B cell (primary cell): ENCODE measurements at regions not wholly inside any gene's neighbourhood (a gene's known extent, or its start where the extent isn't known, plus 50 kb on each side); places are given as distances from the start of the nearest gene placed in this dataset.

ENCODE experiments used
- ATAC-seq: fragments of 200-7000 bp; cut with Tn5 transposase; one replicate; pipeline ENCODE4 v1.10.0; 2021; ENCODE audit warnings: low read depth, mild to moderate bottlenecking, moderate number of reproducible peaks, moderate library complexity
- CTCF ChIA-PET: fragments of 350-600 bp; sonication (Branson Sonifier 250); formaldehyde crosslinking; loops from one replicate; lab custom pipeline; 2021; ENCODE audit warnings: antibody characterized with exemption, inconsistent platforms; lab: Charles Lee
- POLR2A ChIA-PET: fragments of 350-600 bp; sonication (Branson Sonifier 250); formaldehyde crosslinking; loops from one replicate; lab custom pipeline; 2021; ENCODE audit warnings: antibody characterized with exemption; lab: Charles Lee
- DNase-seq: peaks from one replicate; pipeline ENCODE4 v3.0.0; 2013
- H2AFZ ChIP-seq: 2 replicates; pipeline ENCODE4 v1.6.1; 2012; ENCODE audit warnings: mild to moderate bottlenecking, low read depth, low read length; ENCODE audit not compliant: insufficient read depth, poor library complexity, severe bottlenecking
- H3K27ac ChIP-seq, 2 donors: 1 replicate in 1 of 2; 2 replicates in 1 of 2; pipeline ENCODE4 v1.5.1; 2012 to 2013; ENCODE audit warnings: low read length in 2 of 2, mild to moderate bottlenecking in 2 of 2, moderate library complexity in 1 of 2
- H3K27me3 ChIP-seq, 4 experiments: fragments of 200-600 bp in 1 of 4; sonication (generic) in 1 of 4; replicated peaks in 1 of 4; 1 replicate in 2 of 4; 2 replicates in 2 of 4; pipeline versions ENCODE4 v1.6.1 to v1.7.0; 2013 to 2016; ENCODE audit warnings: low read length in 3 of 4, mild to moderate bottlenecking in 2 of 4, mixed read lengths in 1 of 4, moderate library complexity in 1 of 4; ENCODE audit not compliant: insufficient read depth in 4 of 4, control insufficient read depth in 3 of 4; ENCODE audit errors: control extremely low read depth in 1 of 4
- H3K36me3 ChIP-seq, 2 experiments: replicated peaks in 1 of 2; 1 replicate in 1 of 2; 2 replicates in 1 of 2; pipeline versions ENCODE4 v1.6.1 to v1.7.1; 2013; ENCODE audit warnings: low read length in 1 of 2; ENCODE audit not compliant: insufficient read depth in 2 of 2, control insufficient read depth in 1 of 2; ENCODE audit errors: control extremely low read depth in 1 of 2, extremely low read depth in 1 of 2
- H3K4me1 ChIP-seq, 2 donors: fragments of 200-600 bp in 1 of 2; sonication (generic) in 1 of 2; 1 replicate in 1 of 2; 2 replicates in 1 of 2; pipeline versions ENCODE4 v1.5.1 to v1.6.1; 2013 to 2017; ENCODE audit warnings: low read length in 2 of 2; ENCODE audit not compliant: control insufficient read depth in 2 of 2, insufficient read depth in 2 of 2
- H3K4me2 ChIP-seq: replicated peaks from 2 replicates; pipeline ENCODE3; 2012; ENCODE audit warnings: mild to moderate bottlenecking, low read depth, low read length; ENCODE audit not compliant: poor library complexity, severe bottlenecking
- H3K4me3 ChIP-seq, 5 experiments: fragments of 200-600 bp in 1 of 5; sonication (generic) in 1 of 5; 1 replicate in 3 of 5; 2 replicates in 2 of 5; pipeline versions ENCODE4 v1.5.1 to v1.7.0; 2011 to 2016; ENCODE audit warnings: low read length in 4 of 5, mild to moderate bottlenecking in 4 of 5, low read depth in 2 of 5, control low read depth in 1 of 5, moderate library complexity in 1 of 5; ENCODE audit not compliant: insufficient read depth in 1 of 5; ENCODE audit errors: control extremely low read depth in 1 of 5, extremely low read depth in 1 of 5
- H3K79me2 ChIP-seq: fragments of 200-600 bp; sonication (generic); one replicate; pipeline ENCODE4 v1.6.0; 2016; ENCODE audit warnings: low read length; ENCODE audit not compliant: control insufficient read depth, insufficient read depth
- H3K9ac ChIP-seq: fragments of 200-600 bp; sonication (generic); 2 replicates; pipeline ENCODE4 v1.6.1; 2017; ENCODE audit warnings: mild to moderate bottlenecking, low read length, moderate library complexity
- H3K9me3 ChIP-seq, 3 donors: one replicate each; pipeline versions ENCODE4 v1.6.1 to v1.7.1; 2013; ENCODE audit warnings: low read length in 2 of 3; ENCODE audit not compliant: control insufficient read depth in 2 of 3, insufficient read depth in 1 of 3; ENCODE audit errors: control extremely low read depth in 1 of 3
- H4K20me1 ChIP-seq: 2 replicates; pipeline ENCODE4 v1.6.0; 2012; ENCODE audit warnings: mild to moderate bottlenecking, low read length; ENCODE audit not compliant: insufficient read depth, control insufficient read depth, poor library complexity, severe bottlenecking
- H3K27ac Mint-ChIP-seq: one replicate; pipeline ENCODE4 v1.8.0; 2021; ENCODE audit warnings: mixed read lengths
- H3K27me3 Mint-ChIP-seq: one replicate; pipeline ENCODE4 v1.8.0; 2021; ENCODE audit warnings: mixed read lengths
- H3K4me1 Mint-ChIP-seq: one replicate; pipeline ENCODE4 v1.8.0; 2021; ENCODE audit warnings: mixed read lengths
- H3K4me3 Mint-ChIP-seq: one replicate; pipeline ENCODE4 v1.8.0; 2021; ENCODE audit warnings: mixed read lengths
- H3K9me3 Mint-ChIP-seq: one replicate; pipeline ENCODE4 v1.8.0; 2022; ENCODE audit warnings: mixed read lengths; ENCODE audit not compliant: insufficient read depth
- EZH2 ChIP-seq: IDR thresholded peaks from 2 replicates; pipeline ENCODE4 v1.6.1; 2012; ENCODE audit warnings: borderline replicate concordance, low read depth, mild to moderate bottlenecking, moderate library complexity, low read length; ENCODE audit not compliant: insufficient read depth, poor library complexity, severe bottlenecking
- WGBS: methylation state at CpG from one replicate; pipeline ENCODE4 v1.1.5; 2013; ENCODE audit warnings: missing lambda C conversion rate; ENCODE audit not compliant: insufficient coverage; 5-methylcytosine and 5-hydroxymethylcytosine counted together
- intact Hi-C: fragments of 100-400 bp; cut with micrococcal nuclease; formaldehyde crosslinking; loops from one replicate; pipeline ENCODE4 v1.10.0; 2022
- TF ChIP-seq, protein P1 (sequence below): fragments of 200-600 bp; IDR thresholded peaks from one replicate; pipeline ENCODE4 v1.8.0; 2022; ENCODE audit warnings: antibody characterized with exemption, mild to moderate bottlenecking

DNA sequence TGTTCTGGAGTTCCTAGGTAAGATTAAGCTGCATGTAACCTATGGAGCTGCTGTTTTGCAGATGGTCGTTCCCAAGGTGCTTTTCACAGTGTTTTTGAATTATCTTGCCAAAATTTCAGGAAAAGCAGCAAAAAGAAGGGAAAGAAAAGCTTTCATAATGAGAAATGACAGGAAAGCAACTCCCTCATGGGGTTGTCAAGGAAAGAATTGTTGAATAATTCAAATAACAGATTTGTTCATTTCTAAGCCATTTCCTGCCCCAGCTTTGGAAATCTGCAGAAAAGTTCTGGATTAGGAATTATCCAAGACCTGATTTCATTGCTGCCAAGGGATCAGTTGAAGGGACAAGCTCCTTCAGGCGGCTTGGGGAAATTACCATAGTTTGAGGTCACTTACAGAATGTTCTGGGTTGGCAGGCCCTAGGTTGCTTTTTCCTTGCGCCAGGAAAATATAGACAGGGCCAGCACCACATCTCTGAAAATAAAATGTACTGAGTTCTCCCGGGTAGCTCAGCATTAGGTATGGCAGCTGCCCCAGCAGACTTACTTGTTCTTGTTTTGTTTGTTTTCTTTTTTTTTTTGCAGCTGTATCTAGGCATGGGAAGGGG is 354.7 kb downstream of the STIM2 start:
- Mint-ChIP-seq H3K27ac (no peak overlapping the region), H3K27me3 (no peaks in the 10 kb centered on the region), H3K4me1 (no peaks in the 10 kb centered on the region), H3K9me3 (no peaks in the 10 kb centered on the region), H3K4me3 (no peak overlapping the region)
- ChIA-PET CTCF (no interaction called here), POLR2A (no interaction called here)
- H3K4me1 ChIP-seq = no peaks in the 10 kb centered on the region
- no peak overlapping the region for H2AFZ ChIP-seq
- no peak for TF ChIP-seq EZH2
- TF ChIP-seq, protein P1, sequence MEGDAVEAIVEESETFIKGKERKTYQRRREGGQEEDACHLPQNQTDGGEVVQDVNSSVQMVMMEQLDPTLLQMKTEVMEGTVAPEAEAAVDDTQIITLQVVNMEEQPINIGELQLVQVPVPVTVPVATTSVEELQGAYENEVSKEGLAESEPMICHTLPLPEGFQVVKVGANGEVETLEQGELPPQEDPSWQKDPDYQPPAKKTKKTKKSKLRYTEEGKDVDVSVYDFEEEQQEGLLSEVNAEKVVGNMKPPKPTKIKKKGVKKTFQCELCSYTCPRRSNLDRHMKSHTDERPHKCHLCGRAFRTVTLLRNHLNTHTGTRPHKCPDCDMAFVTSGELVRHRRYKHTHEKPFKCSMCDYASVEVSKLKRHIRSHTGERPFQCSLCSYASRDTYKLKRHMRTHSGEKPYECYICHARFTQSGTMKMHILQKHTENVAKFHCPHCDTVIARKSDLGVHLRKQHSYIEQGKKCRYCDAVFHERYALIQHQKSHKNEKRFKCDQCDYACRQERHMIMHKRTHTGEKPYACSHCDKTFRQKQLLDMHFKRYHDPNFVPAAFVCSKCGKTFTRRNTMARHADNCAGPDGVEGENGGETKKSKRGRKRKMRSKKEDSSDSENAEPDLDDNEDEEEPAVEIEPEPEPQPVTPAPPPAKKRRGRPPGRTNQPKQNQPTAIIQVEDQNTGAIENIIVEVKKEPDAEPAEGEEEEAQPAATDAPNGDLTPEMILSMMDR = no peak
- no peaks in the 10 kb centered on the region for H3K36me3 ChIP-seq
- intact Hi-C loops = no loop called here
- no peaks in the 10 kb centered on the region for H3K9me3 ChIP-seq
- H3K9ac ChIP-seq = no peak overlapping the region
- H3K27ac ChIP-seq = no peak overlapping the region
- DNase-seq = no peak
- H4K20me1 ChIP-seq = no peaks in the 10 kb centered on the region
- no peak overlapping the region for H3K4me2 ChIP-seq
- no peak overlapping the region for H3K4me3 ChIP-seq
- WGBS = 76% methylated on average over 4 of the region's 4 CpGs
- no peaks in the 10 kb centered on the region for H3K27me3 ChIP-seq
- no peaks in the 10 kb centered on the region for H3K79me2 ChIP-seq
- no peak for ATAC-seq

DNA sequence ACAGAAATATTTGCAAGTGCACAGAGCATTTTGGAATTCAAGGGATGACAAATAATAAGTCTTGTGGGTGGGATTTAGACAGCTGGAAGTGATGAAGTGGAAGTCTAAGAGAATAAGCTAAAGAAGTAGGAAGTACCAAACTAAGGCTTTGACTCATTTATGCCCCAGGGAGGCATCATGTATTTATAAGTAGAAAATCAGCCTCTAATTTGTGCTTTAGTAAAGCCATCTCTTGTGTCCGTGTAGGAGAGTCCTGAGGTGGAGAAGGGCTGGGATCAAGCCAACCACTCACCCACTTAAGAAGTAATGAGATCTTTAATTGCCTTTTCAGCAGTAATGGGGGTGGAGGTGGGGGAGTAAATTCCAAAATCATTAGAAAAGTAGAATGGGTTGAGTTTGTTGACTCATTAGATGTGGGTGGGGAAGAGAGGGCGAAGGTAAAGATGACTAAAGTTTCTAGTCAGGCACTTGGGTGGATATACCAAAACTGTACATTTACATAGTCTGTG is 356.7 kb downstream of the STIM2 start:
- H3K79me2 ChIP-seq = no peaks in the 10 kb centered on the region
- Mint-ChIP-seq H3K9me3 (no peaks in the 10 kb centered on the region), H3K4me3 (no peak overlapping the region), H3K27me3 (no peaks in the 10 kb centered on the region), H3K27ac (no peak overlapping the region), H3K4me1 (no peaks in the 10 kb centered on the region)
- H3K9ac ChIP-seq = no peak overlapping the region
- no peaks in the 10 kb centered on the region for H3K4me1 ChIP-seq
- no peak overlapping the region for H3K4me3 ChIP-seq
- ChIA-PET CTCF (no interaction called here), POLR2A (no interaction called here)
- no peaks in the 10 kb centered on the region for H3K36me3 ChIP-seq
- intact Hi-C loops = no loop called here
- DNase-seq (no peak), ATAC-seq (no peak)
- no CpG with 5 or more reads among the region's 2 CpGs for WGBS
- H3K27me3 ChIP-seq = no peaks in the 10 kb centered on the region
- no peaks in the 10 kb centered on the region for H3K9me3 ChIP-seq
- no peak for TF ChIP-seq EZH2
- TF ChIP-seq, protein P1 = no peak
- no peak overlapping the region for H3K27ac ChIP-seq
- no peak overlapping the region for H3K4me2 ChIP-seq
- H4K20me1 ChIP-seq = no peaks in the 10 kb centered on the region
- H2AFZ ChIP-seq = no peak overlapping the region
